SJCRH30 (cell line): ENCODE measurements at regions not wholly inside any gene's neighbourhood (a gene's known extent, or its start where the extent isn't known, plus 50 kb on each side); places are given as distances from the start of the nearest gene placed in this dataset.

Experiments used
- DNase-seq, 2 experiments: peaks; one replicate each; pipeline ENCODE4 v3.0.0-alpha.2; 2015 to 2020
- H3K27ac ChIP-seq: fragments of 250-450 bp; sonication (Bioruptor Pico); 2 replicates; pipeline ENCODE4 v1.5.1; 2020; ENCODE audit warnings: mild to moderate bottlenecking, moderate library complexity
- H3K27me3 ChIP-seq: fragments of 250-450 bp; sonication (Bioruptor Pico); 2 replicates; pipeline ENCODE4 v1.5.1; 2020; ENCODE audit warnings: mild to moderate bottlenecking, moderate library complexity
- H3K36me3 ChIP-seq: fragments of 250-450 bp; sonication (Bioruptor Pico); 2 replicates; pipeline ENCODE4 v1.5.1; 2020; ENCODE audit warnings: mild to moderate bottlenecking, moderate library complexity
- H3K4me1 ChIP-seq: fragments of 250-450 bp; sonication (Bioruptor Pico); 2 replicates; pipeline ENCODE4 v1.5.1; 2020; ENCODE audit warnings: mild to moderate bottlenecking, moderate library complexity
- H3K4me3 ChIP-seq: fragments of 250-450 bp; sonication (Bioruptor Pico); 2 replicates; pipeline ENCODE4 v1.5.1; 2020; ENCODE audit warnings: mild to moderate bottlenecking, moderate library complexity
- H3K9me3 ChIP-seq: fragments of 250-450 bp; sonication (Bioruptor Pico); replicated peaks from 2 replicates; pipeline ENCODE4 v1.5.1; 2020; ENCODE audit warnings: mild to moderate bottlenecking, moderate library complexity

- no peak for DNase-seq
Measured at GRCh38 chr1:83813576-83813975, 185.4 kb downstream of the TTLL7 start.

GRCh38 chr1:83810144-83810543 lies 188.8 kb downstream of the TTLL7 start:
- DNase-seq, result no peak
- H3K9me3 ChIP-seq, result no peaks in the 10 kb centered on the region
- H3K27ac ChIP-seq, result no peak overlapping the region
- H3K4me3 ChIP-seq, result no peak overlapping the region
- H3K36me3 ChIP-seq, result no peaks in the 10 kb centered on the region
- no peaks in the 10 kb centered on the region for H3K27me3 ChIP-seq
- H3K4me1 ChIP-seq, result peaks cover 3% of the 10 kb centered on the region; the same call in 1 of the 2 replicates

More at GRCh38 chr1:83813576-83813975, 185.4 kb downstream of the TTLL7 start:
- Histone ChIP-seq H3K4me1 (peaks cover 18% of the 10 kb centered on the region), H3K36me3 (no peaks in the 10 kb centered on the region), H3K9me3 (no peaks in the 10 kb centered on the region), H3K27me3 (no peaks in the 10 kb centered on the region), H3K4me3 (no peak overlapping the region), H3K27ac (no peak overlapping the region)

- no peak overlapping the region for H3K27ac ChIP-seq
- no peak overlapping the region for H3K4me3 ChIP-seq
- no peaks in the 10 kb centered on the region for H3K4me1 ChIP-seq
- no peak for DNase-seq
- no peaks in the 10 kb centered on the region for H3K27me3 ChIP-seq
- no peaks in the 10 kb centered on the region for H3K36me3 ChIP-seq
- no peaks in the 10 kb centered on the region for H3K9me3 ChIP-seq
Measured at GRCh38 chr1:83808536-83808935, 190.4 kb downstream of the TTLL7 start.

- Histone ChIP-seq H3K4me3 (no peak overlapping the region), H3K27me3 (no peaks in the 10 kb centered on the region), H3K9me3 (no peaks in the 10 kb centered on the region), H3K36me3 (no peaks in the 10 kb centered on the region), H3K27ac (no peak overlapping the region), H3K4me1 (no peaks in the 10 kb centered on the region)
- no peak for DNase-seq
Measured at GRCh38 chr1:83807821-83808220, 191.1 kb downstream of the TTLL7 start.

GRCh38 chr1:83807231-83807630 lies 191.7 kb downstream of the TTLL7 start:
- H3K4me1 ChIP-seq, result no peaks in the 10 kb centered on the region
- no peaks in the 10 kb centered on the region for H3K27me3 ChIP-seq
- no peak overlapping the region for H3K27ac ChIP-seq
- no peak for DNase-seq
- H3K9me3 ChIP-seq, result no peaks in the 10 kb centered on the region
- H3K36me3 ChIP-seq, result no peaks in the 10 kb centered on the region
- H3K4me3 ChIP-seq, result no peak overlapping the region

GRCh38 chr1:83805921-83806320 lies 193.0 kb downstream of the TTLL7 start:
- Histone ChIP-seq H3K27ac (no peak overlapping the region), H3K4me1 (no peaks in the 10 kb centered on the region), H3K4me3 (no peak overlapping the region), H3K9me3 (no peaks in the 10 kb centered on the region), H3K27me3 (no peaks in the 10 kb centered on the region), H3K36me3 (no peaks in the 10 kb centered on the region)
- DNase-seq, result no peak

- DNase-seq, result no peak
- H3K36me3 ChIP-seq, result no peaks in the 10 kb centered on the region
- H3K4me1 ChIP-seq, result no peaks in the 10 kb centered on the region
- H3K27ac ChIP-seq, result no peak overlapping the region
- H3K4me3 ChIP-seq, result no peak overlapping the region
- H3K27me3 ChIP-seq, result no peaks in the 10 kb centered on the region
- H3K9me3 ChIP-seq, result no peaks in the 10 kb centered on the region
Measured at GRCh38 chr1:83802460-83803152, 196.3 kb downstream of the TTLL7 start.

GRCh38 chr1:83802023-83802422 lies 196.9 kb downstream of the TTLL7 start:
- Histone ChIP-seq H3K4me1 (no peaks in the 10 kb centered on the region), H3K4me3 (no peak overlapping the region), H3K27ac (no peak overlapping the region), H3K36me3 (no peaks in the 10 kb centered on the region), H3K9me3 (no peaks in the 10 kb centered on the region), H3K27me3 (no peaks in the 10 kb centered on the region)
- DNase-seq, result no peak

- Histone ChIP-seq H3K4me3 (no peak overlapping the region), H3K36me3 (no peaks in the 10 kb centered on the region), H3K27me3 (no peaks in the 10 kb centered on the region), H3K9me3 (no peaks in the 10 kb centered on the region), H3K4me1 (no peaks in the 10 kb centered on the region), H3K27ac (no peak overlapping the region)
- DNase-seq, result no peak
Measured at GRCh38 chr1:83800066-83800465, 198.9 kb downstream of the TTLL7 start.

- H3K4me3 ChIP-seq, result no peak overlapping the region
- H3K4me1 ChIP-seq, result no peaks in the 10 kb centered on the region
- no peaks in the 10 kb centered on the region for H3K36me3 ChIP-seq
- no peaks in the 10 kb centered on the region for H3K27me3 ChIP-seq
- DNase-seq, result no peak
- no peak overlapping the region for H3K27ac ChIP-seq
- no peaks in the 10 kb centered on the region for H3K9me3 ChIP-seq
Measured at GRCh38 chr1:83799594-83799993, 199.3 kb downstream of the TTLL7 start.

- Histone ChIP-seq H3K9me3 (no peaks in the 10 kb centered on the region), H3K4me1 (peaks cover 3% of the 10 kb centered on the region; the same call in 1 of the 2 replicates), H3K27ac (no peak overlapping the region), H3K36me3 (no peaks in the 10 kb centered on the region), H3K4me3 (no peak overlapping the region), H3K27me3 (no peaks in the 10 kb centered on the region)
- DNase-seq, result no peak
Measured at GRCh38 chr1:83798965-83799364, 200.0 kb downstream of the TTLL7 start.

- peak in 1 of 2 experiments; percentile 9 for DNase-seq
- Histone ChIP-seq H3K27ac (no peak overlapping the region), H3K4me1 (peaks cover 4% of the 10 kb centered on the region; the same call in 1 of the 2 replicates)
Measured at GRCh38 chr1:83796409-83796808, 202.5 kb downstream of the TTLL7 start.

GRCh38 chr1:83794384-83794783 lies 204.5 kb downstream of the TTLL7 start:
- Histone ChIP-seq H3K4me3 (no peak overlapping the region), H3K27me3 (no peaks in the 10 kb centered on the region), H3K4me1 (peaks cover 4% of the 10 kb centered on the region; the same call in 1 of the 2 replicates), H3K36me3 (no peaks in the 10 kb centered on the region), H3K27ac (no peak overlapping the region), H3K9me3 (no peaks in the 10 kb centered on the region)
- DNase-seq, result no peak

More at GRCh38 chr1:83796409-83796808, 202.5 kb downstream of the TTLL7 start:
- Histone ChIP-seq H3K9me3 (no peaks in the 10 kb centered on the region), H3K36me3 (no peaks in the 10 kb centered on the region), H3K4me3 (no peak overlapping the region), H3K27me3 (no peaks in the 10 kb centered on the region)

GRCh38 chr1:83791821-83792437 lies 207.0 kb downstream of the TTLL7 start:
- H3K27ac ChIP-seq, result no peak overlapping the region
- peak in 1 of 2 experiments; percentile 11 for DNase-seq

GRCh38 chr1:83790446-83790845 lies 208.5 kb downstream of the TTLL7 start:
- no peak for DNase-seq
- Histone ChIP-seq H3K27me3 (no peaks in the 10 kb centered on the region), H3K9me3 (no peaks in the 10 kb centered on the region), H3K4me3 (no peak overlapping the region), H3K36me3 (no peaks in the 10 kb centered on the region), H3K4me1 (peaks cover 4% of the 10 kb centered on the region; the same call in 1 of the 2 replicates), H3K27ac (no peak overlapping the region)

More at GRCh38 chr1:83791821-83792437, 207.0 kb downstream of the TTLL7 start:
- H3K4me1 ChIP-seq, result peaks cover 4% of the 10 kb centered on the region; the same call in 1 of the 2 replicates
- H3K36me3 ChIP-seq, result no peaks in the 10 kb centered on the region
- H3K9me3 ChIP-seq, result no peaks in the 10 kb centered on the region
- no peak overlapping the region for H3K4me3 ChIP-seq
- no peaks in the 10 kb centered on the region for H3K27me3 ChIP-seq
